ENCODE measurements at regions not wholly inside any gene's neighbourhood (a gene's known extent, or its start where the extent isn't known, plus 50 kb on each side); places are given as distances from the start of the nearest gene placed in this dataset.

GRCh38 chr18:71643822-71644221, 900.3 kb downstream of the CBLN2 start:
- Histone ChIP-seq H3K9me3 (replicated peaks in 1 of 2; ENCODE audit: control insufficient read depth in 1 of 2, insufficient read depth in 1 of 2, low read length in 2 of 2) (peaks cover 0 to 5% of the 10 kb centered on the region in 2 donors), H3K27ac (ENCODE audit: low read depth in 1 of 2, low read length in 2 of 2) (no peak overlapping the region), H2AFZ (ENCODE audit: insufficient read depth, low read depth, low read length, poor library complexity, severe bottlenecking) (no peak overlapping the region), H3K4me1 (ENCODE audit: control insufficient read depth in 1 of 2, insufficient read depth in 2 of 2, low read length in 2 of 2) (no peaks in the 10 kb centered on the region), H3K4me2 (replicated peaks; ENCODE audit: extremely low read depth, low read length, poor library complexity, severe bottlenecking) (no peak overlapping the region), H3K79me2 (ENCODE audit: insufficient read depth, low read length) (no peaks in the 10 kb centered on the region), H3K27me3 (ENCODE audit: control insufficient read depth in 2 of 2, insufficient read depth in 2 of 2, low read length in 2 of 2) (no peaks in the 10 kb centered on the region), H4K20me1 (ENCODE audit: insufficient read depth, low read length) (no peaks in the 10 kb centered on the region), H3K4me3 (replicated peaks in 1 of 3; ENCODE audit: low read depth in 2 of 3, low read length in 3 of 3) (no peak overlapping the region), H3K36me3 (replicated peaks in 1 of 2; ENCODE audit: control insufficient read depth in 1 of 2, insufficient read depth in 2 of 2, low read length in 2 of 2) (no peaks in the 10 kb centered on the region), H3K9ac (ENCODE audit: insufficient read depth, low read length, poor library complexity, severe bottlenecking) (no peak overlapping the region)
- Mint-ChIP-seq H3K27me3 (ENCODE audit: low read depth in 3 of 3) (no peaks in the 10 kb centered on the region), H3K9me3 (peaks cover 2 to 8% (median 3%) of the 10 kb centered on the region in 7 donors), H3K4me1 (no peaks in the 10 kb centered on the region), H3K36me3 (no peaks in the 10 kb centered on the region), H3K27ac (no peak overlapping the region), H3K4me3 (no peak overlapping the region)
- TF ChIP-seq, protein P1, sequence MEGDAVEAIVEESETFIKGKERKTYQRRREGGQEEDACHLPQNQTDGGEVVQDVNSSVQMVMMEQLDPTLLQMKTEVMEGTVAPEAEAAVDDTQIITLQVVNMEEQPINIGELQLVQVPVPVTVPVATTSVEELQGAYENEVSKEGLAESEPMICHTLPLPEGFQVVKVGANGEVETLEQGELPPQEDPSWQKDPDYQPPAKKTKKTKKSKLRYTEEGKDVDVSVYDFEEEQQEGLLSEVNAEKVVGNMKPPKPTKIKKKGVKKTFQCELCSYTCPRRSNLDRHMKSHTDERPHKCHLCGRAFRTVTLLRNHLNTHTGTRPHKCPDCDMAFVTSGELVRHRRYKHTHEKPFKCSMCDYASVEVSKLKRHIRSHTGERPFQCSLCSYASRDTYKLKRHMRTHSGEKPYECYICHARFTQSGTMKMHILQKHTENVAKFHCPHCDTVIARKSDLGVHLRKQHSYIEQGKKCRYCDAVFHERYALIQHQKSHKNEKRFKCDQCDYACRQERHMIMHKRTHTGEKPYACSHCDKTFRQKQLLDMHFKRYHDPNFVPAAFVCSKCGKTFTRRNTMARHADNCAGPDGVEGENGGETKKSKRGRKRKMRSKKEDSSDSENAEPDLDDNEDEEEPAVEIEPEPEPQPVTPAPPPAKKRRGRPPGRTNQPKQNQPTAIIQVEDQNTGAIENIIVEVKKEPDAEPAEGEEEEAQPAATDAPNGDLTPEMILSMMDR (IDR thresholded peaks at IDR 0.05), result no peak
- 90% methylated on average over 6 of the region's 12 CpGs for WGBS (ENCODE audit: insufficient coverage)
- no peak for DNase-seq
- intact Hi-C loops (cut with micrococcal nuclease), result no loop called here

GRCh38 chr18:71630696-71631095, 913.4 kb downstream of the CBLN2 start:
- Mint-ChIP-seq H3K36me3 (no peaks in the 10 kb centered on the region), H3K9me3 (no peaks in the 10 kb centered on the region), H3K4me1 (no peaks in the 10 kb centered on the region), H3K27me3 (ENCODE audit: low read depth in 3 of 3) (peaks cover 0 to 2% (median 0%) of the 10 kb centered on the region in 3 donors), H3K4me3 (no peak overlapping the region), H3K27ac (no peak overlapping the region)
- no peaks in the 10 kb centered on the region for H3K4me1 ChIP-seq (ENCODE audit: control insufficient read depth in 1 of 2, insufficient read depth in 2 of 2, low read length in 2 of 2)
- H3K27me3 ChIP-seq (ENCODE audit: control insufficient read depth in 2 of 2, insufficient read depth in 2 of 2, low read length in 2 of 2), result no peaks in the 10 kb centered on the region
- no peak for DNase-seq
- no peak overlapping the region for H3K27ac ChIP-seq (ENCODE audit: low read depth in 1 of 2, low read length in 2 of 2)
- no peak overlapping the region for H3K9ac ChIP-seq (ENCODE audit: insufficient read depth, low read length, poor library complexity, severe bottlenecking)
- no peaks in the 10 kb centered on the region for H3K36me3 ChIP-seq (replicated peaks in 1 of 2; ENCODE audit: control insufficient read depth in 1 of 2, insufficient read depth in 2 of 2, low read length in 2 of 2)
- intact Hi-C loops (cut with micrococcal nuclease), result no loop called here
- H3K4me2 ChIP-seq (replicated peaks; ENCODE audit: extremely low read depth, low read length, poor library complexity, severe bottlenecking), result no peak overlapping the region
- no peaks in the 10 kb centered on the region for H3K9me3 ChIP-seq (replicated peaks in 1 of 2; ENCODE audit: control insufficient read depth in 1 of 2, insufficient read depth in 1 of 2, low read length in 2 of 2)
- no peaks in the 10 kb centered on the region for H3K79me2 ChIP-seq (ENCODE audit: insufficient read depth, low read length)
- no peak overlapping the region for H3K4me3 ChIP-seq (replicated peaks in 1 of 3; ENCODE audit: low read depth in 2 of 3, low read length in 3 of 3)
- TF ChIP-seq, protein P1 (IDR thresholded peaks at IDR 0.05), result no peak
- WGBS (ENCODE audit: insufficient coverage), result 97% methylated on average over 2 of the region's 3 CpGs
- H2AFZ ChIP-seq (ENCODE audit: insufficient read depth, low read depth, low read length, poor library complexity, severe bottlenecking), result no peak overlapping the region
- H4K20me1 ChIP-seq (ENCODE audit: insufficient read depth, low read length), result no peaks in the 10 kb centered on the region

Data from CD14-positive monocyte (primary cell).